ENCODE measurements at regions not wholly inside any gene's neighbourhood (a gene's known extent, or its start where the extent isn't known, plus 50 kb on each side); places are given as distances from the start of the nearest gene placed in this dataset.
A peak's percentile ranks its signal among the peaks of the same experiment; 100 is the strongest.

DNA sequence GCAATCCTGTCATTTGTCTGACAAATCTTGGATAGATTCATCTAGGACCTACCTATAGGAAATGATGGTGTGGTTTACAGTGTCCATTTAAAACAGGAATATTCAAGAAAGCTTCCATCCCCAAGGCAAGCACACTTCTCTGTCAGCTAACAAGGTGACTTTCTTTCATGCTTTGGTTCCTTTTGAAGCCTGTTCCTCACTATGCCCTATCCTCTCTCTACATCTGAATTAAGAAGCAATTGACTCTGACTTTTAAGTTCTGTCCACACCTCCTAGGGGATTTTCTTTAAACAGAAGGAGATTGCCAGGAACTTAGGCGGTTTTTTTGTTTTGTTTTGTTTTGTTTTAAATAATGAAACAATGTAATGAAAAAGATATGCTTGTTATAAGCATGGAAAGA lies 1181.4 kb upstream of the TENM3 start:
- DNase-seq (ENCODE audit: low read depth): no peak
- TF ChIP-seq, protein P1, sequence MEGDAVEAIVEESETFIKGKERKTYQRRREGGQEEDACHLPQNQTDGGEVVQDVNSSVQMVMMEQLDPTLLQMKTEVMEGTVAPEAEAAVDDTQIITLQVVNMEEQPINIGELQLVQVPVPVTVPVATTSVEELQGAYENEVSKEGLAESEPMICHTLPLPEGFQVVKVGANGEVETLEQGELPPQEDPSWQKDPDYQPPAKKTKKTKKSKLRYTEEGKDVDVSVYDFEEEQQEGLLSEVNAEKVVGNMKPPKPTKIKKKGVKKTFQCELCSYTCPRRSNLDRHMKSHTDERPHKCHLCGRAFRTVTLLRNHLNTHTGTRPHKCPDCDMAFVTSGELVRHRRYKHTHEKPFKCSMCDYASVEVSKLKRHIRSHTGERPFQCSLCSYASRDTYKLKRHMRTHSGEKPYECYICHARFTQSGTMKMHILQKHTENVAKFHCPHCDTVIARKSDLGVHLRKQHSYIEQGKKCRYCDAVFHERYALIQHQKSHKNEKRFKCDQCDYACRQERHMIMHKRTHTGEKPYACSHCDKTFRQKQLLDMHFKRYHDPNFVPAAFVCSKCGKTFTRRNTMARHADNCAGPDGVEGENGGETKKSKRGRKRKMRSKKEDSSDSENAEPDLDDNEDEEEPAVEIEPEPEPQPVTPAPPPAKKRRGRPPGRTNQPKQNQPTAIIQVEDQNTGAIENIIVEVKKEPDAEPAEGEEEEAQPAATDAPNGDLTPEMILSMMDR (conservative IDR thresholded peaks at IDR 0.05; ENCODE audit: low read depth, low read length): no peak

DNA sequence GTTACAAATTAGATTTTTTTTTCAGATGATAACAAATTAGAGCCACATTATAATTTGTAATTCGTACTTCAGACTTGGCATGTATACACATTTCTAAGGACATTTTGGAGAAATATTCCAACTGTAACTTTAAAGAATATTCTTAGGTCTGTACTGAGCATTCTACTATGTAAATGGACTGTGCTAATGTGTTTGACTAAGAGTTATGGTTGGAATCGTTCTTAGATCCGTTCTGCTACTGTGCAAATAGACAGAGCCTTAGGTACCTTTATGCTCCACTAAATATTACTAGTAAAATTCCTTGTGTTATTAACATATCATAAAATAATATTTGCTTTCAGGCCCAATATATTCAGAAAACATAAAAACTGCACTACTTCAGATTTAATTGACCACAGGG lies 1180.0 kb upstream of the TENM3 start:
- TF ChIP-seq, protein P1 (conservative IDR thresholded peaks at IDR 0.05; ENCODE audit: low read depth, low read length): no peak
- DNase-seq (ENCODE audit: low read depth): no peak
- no peak overlapping the region for H3K4me3 ChIP-seq (ENCODE audit: low read length)

More for the DNA sequence above, 1181.4 kb upstream of the TENM3 start:
- H3K4me3 ChIP-seq (ENCODE audit: low read length): no peak overlapping the region

- TF ChIP-seq, protein P1 (conservative IDR thresholded peaks at IDR 0.05; ENCODE audit: low read depth, low read length): no peak
- H3K4me3 ChIP-seq (ENCODE audit: low read length): no peak overlapping the region
- no peak for DNase-seq (ENCODE audit: low read depth)
These were observed 1165.9 kb upstream of the TENM3 start for GRCh38 chr4:181077341-181077740.

- H3K4me3 ChIP-seq (ENCODE audit: low read length): no peak overlapping the region
- TF ChIP-seq, protein P1 (conservative IDR thresholded peaks at IDR 0.05; ENCODE audit: low read depth, low read length): no peak
- DNase-seq (ENCODE audit: low read depth): peak; percentile 3
These were observed 1165.0 kb upstream of the TENM3 start for GRCh38 chr4:181078196-181078595.

- H3K4me3 ChIP-seq (ENCODE audit: low read length): no peak overlapping the region
- DNase-seq (ENCODE audit: low read depth): no peak
- TF ChIP-seq, protein P1 (conservative IDR thresholded peaks at IDR 0.05; ENCODE audit: low read depth, low read length): no peak
These were observed 1159.3 kb upstream of the TENM3 start for GRCh38 chr4:181083757-181084361.

DNA sequence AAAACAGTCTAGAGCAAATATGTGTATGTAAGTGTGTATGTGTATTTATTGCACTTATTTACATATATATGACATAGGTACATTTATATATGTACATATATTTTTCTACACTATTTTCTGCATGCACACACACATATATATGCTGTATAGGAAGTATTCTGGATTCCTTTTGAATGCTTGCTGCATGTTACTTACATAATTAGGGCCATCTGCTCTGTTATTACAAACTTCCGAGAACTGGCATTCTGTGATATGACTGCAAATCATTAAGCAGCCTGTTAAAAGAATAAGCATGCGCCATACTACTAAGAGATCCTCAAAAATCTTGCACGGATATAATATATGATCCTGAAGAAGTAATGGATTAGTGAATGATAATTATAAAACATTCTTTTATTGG lies 1157.6 kb upstream of the TENM3 start:
- DNase-seq (ENCODE audit: low read depth): no peak
- H3K4me3 ChIP-seq (ENCODE audit: low read length): no peak overlapping the region
- TF ChIP-seq, protein P1 (conservative IDR thresholded peaks at IDR 0.05; ENCODE audit: low read depth, low read length): no peak

DNA sequence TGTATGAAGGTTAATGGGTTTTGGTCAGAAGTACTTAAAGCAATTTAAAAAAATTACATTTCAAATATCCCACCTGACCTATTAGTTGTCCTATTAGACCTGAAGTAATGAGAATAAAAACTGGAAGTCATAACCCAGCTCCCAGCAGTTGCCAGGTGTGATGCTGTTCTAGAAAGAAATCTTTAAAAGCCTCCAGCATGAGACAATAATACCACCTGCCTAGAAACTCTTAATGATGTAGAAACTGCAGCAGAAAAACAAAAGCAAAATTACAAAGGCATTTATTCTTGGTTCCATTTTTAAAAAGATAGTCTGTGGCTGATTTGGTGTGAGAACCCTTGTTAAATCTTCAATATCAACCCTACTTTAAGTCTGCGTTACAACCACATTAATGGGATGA lies 1137.7 kb upstream of the TENM3 start:
- H3K4me3 ChIP-seq (ENCODE audit: low read length): no peak overlapping the region
- DNase-seq (ENCODE audit: low read depth): no peak
- TF ChIP-seq, protein P1 (conservative IDR thresholded peaks at IDR 0.05; ENCODE audit: low read depth, low read length): no peak

Data from retinal pigment epithelial cell (primary cell).